C1 segment of cervical spinal cord (tissue), 14 donors: ENCODE measurements at regions not wholly inside any gene's neighbourhood (a gene's known extent, or its start where the extent isn't known, plus 50 kb on each side); places are given as distances from the start of the nearest gene placed in this dataset.
"Not testable (repeated sequence)": the region's sequence is repeated elsewhere in the genome, so short reads cannot be mapped to it uniquely, and the experiment has no call there.

Experiments
- DNase-seq, 14 donors: peaks; one replicate each; lab custom pipeline; 2025; lab: John Stamatoyannopoulos, UW

- DNase-seq = no peak
Observed at GRCh38 chr5:96175090-96175489, 213.4 kb upstream of the ELL2 start.

- no peak for DNase-seq
Observed at GRCh38 chr5:96173366-96173765, 211.7 kb upstream of the ELL2 start.

GRCh38 chr5:96172436-96172835 is 210.8 kb upstream of the ELL2 start:
- DNase-seq = no peak

- DNase-seq = not testable (repeated sequence)
Observed at GRCh38 chr5:96171973-96172372, 210.3 kb upstream of the ELL2 start.

GRCh38 chr5:96170481-96171125 is 209.0 kb upstream of the ELL2 start:
- not testable (repeated sequence) for DNase-seq

GRCh38 chr5:96168833-96169232 is 207.2 kb upstream of the ELL2 start:
- not testable (repeated sequence) for DNase-seq

- no peak for DNase-seq
Observed at GRCh38 chr5:96159043-96159442, 197.4 kb upstream of the ELL2 start.

- DNase-seq = no peak
Observed at GRCh38 chr5:96157841-96158291, 196.2 kb upstream of the ELL2 start.

- DNase-seq = no peak
Observed at GRCh38 chr5:96157077-96157780, 195.6 kb upstream of the ELL2 start.

GRCh38 chr5:96155147-96155546 is 193.5 kb upstream of the ELL2 start:
- DNase-seq = no peak

GRCh38 chr5:96151891-96152290 is 190.2 kb upstream of the ELL2 start:
- DNase-seq = peak in 1 of 14 donors; percentile 2

GRCh38 chr5:96150007-96150406 is 188.4 kb upstream of the ELL2 start:
- DNase-seq = no peak

- DNase-seq = no peak
Observed at GRCh38 chr5:96149546-96149945, 187.9 kb upstream of the ELL2 start.

- DNase-seq = no peak
Observed at GRCh38 chr5:96149021-96149420, 187.4 kb upstream of the ELL2 start.

- no peak for DNase-seq
Observed at GRCh38 chr5:96148376-96148775, 186.7 kb upstream of the ELL2 start.

GRCh38 chr5:96147866-96148265 is 186.2 kb upstream of the ELL2 start:
- DNase-seq = no peak

- DNase-seq = peak in 2 of 14 donors; percentile 10 to 21
Observed at GRCh38 chr5:96146675-96147074, 185.0 kb upstream of the ELL2 start.

- no peak for DNase-seq
Observed at GRCh38 chr5:96144289-96144688, 182.6 kb upstream of the ELL2 start.

- no peak for DNase-seq
Observed at GRCh38 chr5:96143450-96143849, 181.8 kb upstream of the ELL2 start.

- no peak for DNase-seq
Observed at GRCh38 chr5:96142786-96143434, 181.3 kb upstream of the ELL2 start.

- DNase-seq = no peak
Observed at GRCh38 chr5:96142184-96142781, 180.6 kb upstream of the ELL2 start.

- no peak for DNase-seq
Observed at GRCh38 chr5:96141749-96142148, 180.1 kb upstream of the ELL2 start.
